AG04450 (cell line): ENCODE measurements at regions not wholly inside any gene's neighbourhood (a gene's known extent, or its start where the extent isn't known, plus 50 kb on each side); places are given as distances from the start of the nearest gene placed in this dataset.

Experiments used
- CTCF ChIA-PET: fragments of 300-600, 350-600 bp; formaldehyde crosslinking; extraction: SDS; loops from one replicate; lab custom pipeline; 2022; ENCODE audit warnings: antibody characterized with exemption, inconsistent platforms; lab: Charles Lee
- POLR2A ChIA-PET: fragments of 350-600 bp; formaldehyde crosslinking; extraction: SDS; loops from one replicate; lab custom pipeline; 2021; ENCODE audit warnings: antibody characterized with exemption, inconsistent platforms; lab: Yijun Ruan, JAX
- DNase-seq: peaks from one replicate; pipeline ENCODE4 v3.0.0-alpha.2; 2011; ENCODE audit warnings: low read depth, low spot score
- H3K27ac ChIP-seq: one replicate; pipeline ENCODE4 v1.5.1; 2012; ENCODE audit warnings: low read depth, low read length, control low read depth
- H3K27me3 ChIP-seq: one replicate; pipeline ENCODE4 v1.6.0; 2012; ENCODE audit warnings: low read length; ENCODE audit not compliant: control insufficient read depth, insufficient read depth
- H3K4me3 ChIP-seq: 2 replicates; pipeline ENCODE4 v1.5.1; 2011; ENCODE audit warnings: mild to moderate bottlenecking, low read depth, low read length, control low read depth
- H3K9me3 ChIP-seq: 2 replicates; pipeline ENCODE4 v1.5.1; 2012; ENCODE audit warnings: low read length; ENCODE audit not compliant: control insufficient read depth, insufficient read depth
- CTCF ChIP-seq: IDR thresholded peaks from 2 replicates; pipeline ENCODE4 v1.5.1; 2011; ENCODE audit warnings: low read depth, low read length, control low read depth, inconsistent platforms

GRCh38 chr2:221675201-221675908, 103.3 kb upstream of the EPHA4 start:
- no peak for TF ChIP-seq CTCF
- no peak for DNase-seq
- ChIA-PET POLR2A (no interaction called here), CTCF (no interaction called here)
- Histone ChIP-seq H3K9me3 (no peaks in the 10 kb centered on the region), H3K27me3 (no peaks in the 10 kb centered on the region), H3K27ac (no peak overlapping the region), H3K4me3 (no peak overlapping the region)

- POLR2A ChIA-PET = no interaction called here
Observed at GRCh38 chr2:221674446-221674845, 102.3 kb upstream of the EPHA4 start.

DNA sequence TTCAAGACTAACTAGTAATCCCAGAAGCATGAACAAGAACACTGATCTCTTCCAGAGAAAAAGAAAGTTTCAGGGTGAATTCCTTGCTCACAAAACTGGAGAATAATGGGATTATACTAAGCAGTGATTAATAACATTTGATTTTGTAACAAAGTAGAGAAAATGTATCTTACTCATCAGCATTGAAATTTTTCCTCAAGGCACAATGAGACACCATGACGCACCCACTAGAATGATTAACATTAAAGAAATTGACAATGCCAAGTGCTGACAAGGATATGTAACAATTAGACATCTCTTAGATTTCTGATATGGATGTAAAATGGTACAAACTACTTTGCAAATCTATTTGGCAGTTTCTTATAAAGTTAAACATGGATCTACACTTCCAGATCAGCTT, 101.1 kb upstream of the EPHA4 start:
- Histone ChIP-seq H3K9me3 (no peaks in the 10 kb centered on the region), H3K27me3 (no peaks in the 10 kb centered on the region), H3K27ac (no peak overlapping the region), H3K4me3 (no peak overlapping the region)
- TF ChIP-seq CTCF = no peak
- no peak for DNase-seq
- ChIA-PET POLR2A (no interaction called here), CTCF (no interaction called here)

More at GRCh38 chr2:221674446-221674845, 102.3 kb upstream of the EPHA4 start:
- Histone ChIP-seq H3K4me3 (no peak overlapping the region), H3K27ac (no peak overlapping the region), H3K27me3 (no peaks in the 10 kb centered on the region), H3K9me3 (no peaks in the 10 kb centered on the region)
- CTCF ChIA-PET = no interaction called here
- DNase-seq = no peak
- no peak for TF ChIP-seq CTCF

- Histone ChIP-seq H3K9me3 (no peaks in the 10 kb centered on the region), H3K27me3 (no peaks in the 10 kb centered on the region), H3K4me3 (no peak overlapping the region), H3K27ac (no peak overlapping the region)
- ChIA-PET CTCF (no interaction called here), POLR2A (no interaction called here)
- no peak for DNase-seq
- TF ChIP-seq CTCF = no peak
Observed at GRCh38 chr2:221671515-221671914, 99.4 kb upstream of the EPHA4 start.

- ChIA-PET CTCF (interaction anchor here (0.7 kb wide), 1 partner anchor 363 kb away, joined by 3 read pairs; no protein-coding TSS in a partner anchor), POLR2A (no interaction called here)
- Histone ChIP-seq H3K9me3 (no peaks in the 10 kb centered on the region), H3K27me3 (no peaks in the 10 kb centered on the region), H3K27ac (no peak overlapping the region), H3K4me3 (no peak overlapping the region)
- no peak for TF ChIP-seq CTCF
- no peak for DNase-seq
Observed at GRCh38 chr2:221662689-221663391, 90.7 kb upstream of the EPHA4 start.
